Stimulated activated effector memory CD8-positive, alpha-beta T cell treated with anti-CD3 and anti-CD28 coated beads, Interleukin-12 subunit alpha, Interleukin-12 subunit beta, amount 100 ng/mL, for 72 hours (primary cell): ENCODE measurements at regions not wholly inside any gene's neighbourhood (a gene's known extent, or its start where the extent isn't known, plus 50 kb on each side); places are given as distances from the start of the nearest gene placed in this dataset.

ENCODE experiments used
- ATAC-seq: fragments of 150-1000 bp; cut with Tn5 transposase; 2 replicates; pipeline ENCODE4 v1.10.0; 2021
- DNase-seq, 2 donors: peaks; one replicate each; pipeline ENCODE4 v3.0.0; 2021 to 2022; ENCODE audit warnings: low spot score in 2 of 2
- H3K27ac Mint-ChIP-seq: one replicate; pipeline ENCODE4 v1.8.0; 2022; ENCODE audit warnings: mild to moderate bottlenecking, mixed read lengths
- H3K36me3 Mint-ChIP-seq: one replicate; pipeline ENCODE4 v1.8.0; 2022; ENCODE audit warnings: mild to moderate bottlenecking, mixed read lengths
- H3K4me1 Mint-ChIP-seq: one replicate; pipeline ENCODE4 v1.8.0; 2022; ENCODE audit warnings: mixed read lengths
- H3K4me3 Mint-ChIP-seq: one replicate; pipeline ENCODE4 v1.8.0; 2022; ENCODE audit warnings: mild to moderate bottlenecking, mixed read lengths
- H3K9me3 Mint-ChIP-seq: one replicate; pipeline ENCODE4 v1.8.0; 2022; ENCODE audit warnings: mixed read lengths

DNA sequence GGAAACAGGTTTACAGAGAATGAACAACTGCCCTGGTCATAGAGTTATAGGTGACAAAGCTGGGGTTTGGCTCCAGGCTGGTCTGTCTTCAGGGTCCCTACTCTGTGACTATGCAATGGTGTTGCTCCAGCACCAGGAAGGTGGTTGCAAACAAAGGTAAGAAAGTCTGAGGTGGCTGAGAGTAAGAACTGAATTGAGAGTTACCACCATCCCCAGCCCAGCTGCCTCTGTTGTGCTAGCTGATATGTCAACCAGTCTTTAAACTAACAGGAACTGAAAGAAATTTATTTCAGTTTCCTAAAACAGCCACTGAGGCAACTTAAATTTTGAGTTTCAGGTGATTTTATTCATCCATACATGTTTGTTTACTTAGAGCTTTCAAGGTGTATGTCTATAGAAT is 111.0 kb upstream of the LRIG3 start:
- H3K9me3 Mint-ChIP-seq = peaks cover 14% of the 10 kb centered on the region
- no peaks in the 10 kb centered on the region for H3K36me3 Mint-ChIP-seq
- no peak for ATAC-seq
- H3K4me1 Mint-ChIP-seq = no peaks in the 10 kb centered on the region
- H3K27ac Mint-ChIP-seq = no peak overlapping the region
- no peak overlapping the region for H3K4me3 Mint-ChIP-seq
- no peak for DNase-seq

DNA sequence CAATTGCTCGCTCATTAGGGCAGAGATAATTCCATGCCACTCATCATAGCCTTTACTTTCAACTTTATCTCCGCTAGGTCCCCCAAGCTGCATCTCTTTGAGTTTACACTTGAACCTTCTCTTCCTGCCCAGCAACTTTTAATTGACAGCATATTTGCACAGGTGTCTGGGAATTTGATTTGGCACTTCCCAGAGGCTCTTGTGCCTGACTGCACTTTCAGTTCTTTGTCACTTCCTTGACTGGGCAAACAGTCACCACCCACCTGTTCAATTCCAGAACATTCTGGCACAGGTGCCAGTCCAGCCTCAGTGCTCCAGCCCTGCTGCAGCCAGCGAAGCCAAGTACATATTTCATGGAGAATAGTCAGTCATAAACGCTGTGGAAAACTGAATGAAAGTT is 110.1 kb upstream of the LRIG3 start:
- Mint-ChIP-seq H3K4me3 (no peak overlapping the region), H3K9me3 (peaks cover 14% of the 10 kb centered on the region), H3K4me1 (no peaks in the 10 kb centered on the region), H3K36me3 (no peaks in the 10 kb centered on the region), H3K27ac (no peak overlapping the region)
- ATAC-seq = no peak
- DNase-seq = no peak

DNA sequence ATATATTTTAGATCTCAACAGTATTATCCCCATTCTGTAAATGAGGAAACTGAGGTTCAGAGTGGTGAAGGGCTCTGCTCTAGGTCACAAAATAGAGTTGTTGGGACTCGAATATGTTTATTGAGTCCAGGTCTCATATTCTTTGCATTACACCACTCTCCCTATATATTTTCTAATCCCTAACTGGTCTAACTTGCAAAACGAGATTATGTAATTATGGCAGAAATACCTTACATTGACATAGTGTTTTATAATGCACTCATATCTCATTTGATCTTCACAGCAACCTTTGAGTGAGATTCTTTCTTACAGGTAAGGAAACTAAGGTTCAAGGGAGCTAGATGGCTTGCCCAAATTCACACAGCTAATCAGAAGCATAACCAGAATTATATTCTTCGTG is 106.9 kb upstream of the LRIG3 start:
- Mint-ChIP-seq H3K4me1 (no peaks in the 10 kb centered on the region), H3K27ac (no peak overlapping the region), H3K9me3 (peaks cover 21% of the 10 kb centered on the region), H3K36me3 (no peaks in the 10 kb centered on the region), H3K4me3 (no peak overlapping the region)
- ATAC-seq (no peak), DNase-seq (no peak)

GRCh38 chr12:59023861-59024424 is 103.6 kb upstream of the LRIG3 start:
- no peak overlapping the region for H3K27ac Mint-ChIP-seq
- H3K9me3 Mint-ChIP-seq = peaks cover 27% of the 10 kb centered on the region
- no peak overlapping the region for H3K4me3 Mint-ChIP-seq
- no peaks in the 10 kb centered on the region for H3K36me3 Mint-ChIP-seq
- DNase-seq (no peak), ATAC-seq (no peak)
- no peaks in the 10 kb centered on the region for H3K4me1 Mint-ChIP-seq

GRCh38 chr12:59020073-59020946 is 100.0 kb upstream of the LRIG3 start:
- Mint-ChIP-seq H3K9me3 (peaks cover 26% of the 10 kb centered on the region), H3K4me1 (no peaks in the 10 kb centered on the region), H3K27ac (no peak overlapping the region), H3K4me3 (no peak overlapping the region), H3K36me3 (no peaks in the 10 kb centered on the region)
- DNase-seq = no peak
- no peak for ATAC-seq

GRCh38 chr12:59014885-59015284 is 94.6 kb upstream of the LRIG3 start:
- Mint-ChIP-seq H3K4me3 (no peak overlapping the region), H3K9me3 (peaks cover 6% of the 10 kb centered on the region), H3K36me3 (no peaks in the 10 kb centered on the region), H3K4me1 (no peaks in the 10 kb centered on the region), H3K27ac (no peak overlapping the region)
- no peak for ATAC-seq
- DNase-seq = no peak

- ATAC-seq (no peak), DNase-seq (no peak)
- Mint-ChIP-seq H3K4me3 (no peak overlapping the region), H3K27ac (no peak overlapping the region), H3K36me3 (no peaks in the 10 kb centered on the region), H3K9me3 (peaks cover 14% of the 10 kb centered on the region), H3K4me1 (no peaks in the 10 kb centered on the region)
Observed at GRCh38 chr12:59010941-59011340, 90.6 kb upstream of the LRIG3 start.

DNA sequence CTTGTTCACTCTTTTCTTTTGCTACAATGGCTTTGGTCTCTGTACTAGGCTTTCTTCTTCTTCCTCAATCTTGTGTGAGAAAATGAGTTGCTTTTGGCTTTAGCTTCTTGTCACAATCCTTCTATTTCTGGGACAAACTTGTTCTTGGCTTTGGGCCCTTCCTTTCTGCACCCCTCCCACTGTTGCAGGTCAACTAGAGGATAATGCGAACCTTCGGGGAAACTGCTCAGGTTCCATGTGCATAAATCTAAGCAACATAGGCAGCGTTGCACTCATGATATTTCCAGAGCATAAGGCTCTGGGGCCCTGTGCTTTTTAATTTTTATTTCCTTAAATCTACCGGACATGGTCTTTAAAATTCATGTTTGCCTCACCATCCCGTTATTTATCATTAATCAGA is 89.8 kb upstream of the LRIG3 start:
- no peak for ATAC-seq
- Mint-ChIP-seq H3K4me3 (no peak overlapping the region), H3K36me3 (no peaks in the 10 kb centered on the region), H3K9me3 (peaks cover 14% of the 10 kb centered on the region), H3K27ac (no peak overlapping the region), H3K4me1 (no peaks in the 10 kb centered on the region)
- DNase-seq = no peak

DNA sequence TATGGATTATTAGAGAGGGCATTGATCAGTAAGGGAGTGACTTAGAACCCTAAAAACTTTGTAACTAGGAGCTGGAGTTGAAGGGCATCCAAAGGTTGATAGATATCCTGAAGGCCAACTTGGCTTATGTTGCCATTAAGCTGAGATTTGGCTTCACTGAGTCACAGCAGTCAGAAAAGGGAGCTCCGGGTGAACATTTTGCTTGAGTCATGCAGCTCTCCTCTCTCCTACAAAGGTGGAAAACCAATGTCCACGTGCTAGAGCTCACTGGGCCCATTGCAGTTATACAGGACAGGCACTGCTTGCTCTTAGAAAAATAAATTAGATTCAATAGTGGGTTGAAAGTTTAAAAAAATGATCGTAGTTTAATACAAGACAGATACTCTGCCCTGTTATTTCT is 87.3 kb upstream of the LRIG3 start:
- no peaks in the 10 kb centered on the region for H3K36me3 Mint-ChIP-seq
- ATAC-seq (no peak), DNase-seq (no peak)
- H3K27ac Mint-ChIP-seq = no peak overlapping the region
- peaks cover 11% of the 10 kb centered on the region for H3K9me3 Mint-ChIP-seq
- H3K4me3 Mint-ChIP-seq = no peak overlapping the region
- H3K4me1 Mint-ChIP-seq = no peaks in the 10 kb centered on the region

DNA sequence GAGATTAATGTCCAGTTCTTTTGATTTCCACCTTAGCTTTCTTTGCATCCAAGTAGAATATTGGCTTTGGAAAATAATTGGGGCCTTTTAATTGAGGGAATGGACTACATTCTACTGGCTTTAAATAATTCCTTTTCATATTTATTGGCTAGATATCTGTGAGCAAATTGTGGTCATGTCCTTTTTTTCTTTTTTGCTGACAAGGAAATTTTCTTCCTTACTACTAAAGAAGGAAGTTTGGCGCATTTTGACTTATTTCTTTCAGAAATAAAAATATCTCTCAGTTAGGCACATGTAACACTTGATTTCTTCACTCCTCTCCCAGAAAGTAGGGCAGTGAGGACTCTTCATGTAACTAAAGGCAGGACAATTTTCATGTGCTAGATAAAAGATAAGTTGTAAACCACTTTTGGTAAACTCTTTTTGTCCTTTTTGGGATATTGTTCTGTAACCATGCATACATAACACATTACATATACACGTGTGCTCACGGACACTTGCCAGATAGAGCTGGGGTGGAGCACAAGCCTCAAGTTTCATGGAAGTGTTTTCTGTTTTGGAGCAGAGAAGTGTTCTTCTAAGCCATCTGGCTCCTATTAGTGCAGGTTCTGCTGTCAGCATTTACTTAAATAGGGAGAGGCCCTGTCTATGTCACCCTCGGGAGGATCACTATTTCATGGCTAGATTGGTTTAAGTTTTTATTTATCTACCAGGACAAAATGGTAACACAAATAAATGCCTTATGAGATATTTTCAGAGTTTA is 85.1 kb upstream of the LRIG3 start:
- no peaks in the 10 kb centered on the region for H3K36me3 Mint-ChIP-seq
- no peak overlapping the region for H3K27ac Mint-ChIP-seq
- no peak for DNase-seq
- no peak overlapping the region for H3K4me3 Mint-ChIP-seq
- no peaks in the 10 kb centered on the region for H3K4me1 Mint-ChIP-seq
- ATAC-seq = no peak
- H3K9me3 Mint-ChIP-seq = peaks cover 11% of the 10 kb centered on the region

DNA sequence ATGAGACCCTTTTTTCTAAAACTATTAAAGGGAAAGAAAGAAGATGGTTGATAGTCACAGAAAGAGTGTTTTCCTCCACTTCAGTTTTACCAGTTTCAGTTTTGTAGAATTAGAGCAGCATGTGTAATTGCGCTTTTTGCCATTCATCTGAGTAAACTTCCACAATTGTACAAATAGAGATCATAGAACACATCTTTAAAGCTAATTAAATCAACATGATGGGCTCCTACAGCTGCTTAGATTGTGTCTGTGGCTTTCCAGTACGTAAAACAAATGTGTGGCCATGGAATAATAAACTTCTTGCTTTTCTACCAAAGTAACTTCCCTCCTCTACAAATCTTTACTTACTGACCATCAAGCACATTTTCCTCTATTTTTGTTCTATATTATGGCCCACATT is 84.2 kb upstream of the LRIG3 start:
- Mint-ChIP-seq H3K27ac (no peak overlapping the region), H3K4me3 (no peak overlapping the region), H3K36me3 (no peaks in the 10 kb centered on the region), H3K4me1 (no peaks in the 10 kb centered on the region), H3K9me3 (peaks cover 11% of the 10 kb centered on the region)
- DNase-seq (no peak), ATAC-seq (no peak)

DNA sequence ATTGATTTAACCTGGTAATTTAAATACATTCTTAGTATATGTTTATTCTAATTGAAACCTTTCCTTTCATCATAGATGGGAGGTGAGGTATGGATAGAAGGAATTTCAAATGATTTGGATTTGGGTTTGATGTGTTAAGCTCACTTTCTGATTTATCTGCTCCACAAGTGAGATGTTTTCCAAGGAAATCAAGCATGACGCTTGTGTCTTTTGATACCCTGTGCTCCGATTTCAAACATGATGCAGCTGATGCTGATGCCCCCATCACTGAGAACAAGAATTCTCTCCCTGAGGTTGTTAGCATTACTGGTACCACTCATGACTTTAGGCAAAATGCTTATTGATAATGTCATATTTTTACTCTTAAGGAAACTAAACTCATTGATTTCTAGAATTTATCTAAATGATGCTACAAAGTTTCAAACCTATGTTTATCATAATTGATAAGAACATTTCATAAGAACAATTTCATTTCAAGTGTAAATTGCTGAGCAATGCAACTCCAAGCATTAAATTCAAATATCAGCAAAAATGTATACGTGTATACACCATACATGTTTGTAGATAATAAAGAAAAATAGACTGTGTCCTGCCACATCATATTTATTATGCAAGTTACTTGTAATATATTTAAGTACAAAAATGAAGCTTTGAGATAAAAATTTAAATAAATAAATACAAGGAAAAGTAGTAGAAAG is 75.5 kb upstream of the LRIG3 start:
- peaks cover 5% of the 10 kb centered on the region for H3K9me3 Mint-ChIP-seq
- no peak overlapping the region for H3K27ac Mint-ChIP-seq
- no peaks in the 10 kb centered on the region for H3K4me1 Mint-ChIP-seq
- DNase-seq = no peak
- H3K36me3 Mint-ChIP-seq = no peaks in the 10 kb centered on the region
- no peak overlapping the region for H3K4me3 Mint-ChIP-seq
- ATAC-seq = no peak

GRCh38 chr12:58988643-58989344 is 68.5 kb upstream of the LRIG3 start:
- no peak overlapping the region for H3K4me3 Mint-ChIP-seq
- no peak for DNase-seq
- peaks cover 26% of the 10 kb centered on the region for H3K9me3 Mint-ChIP-seq
- no peaks in the 10 kb centered on the region for H3K4me1 Mint-ChIP-seq
- no peak for ATAC-seq
- H3K36me3 Mint-ChIP-seq = no peaks in the 10 kb centered on the region
- no peak overlapping the region for H3K27ac Mint-ChIP-seq

GRCh38 chr12:58981961-58982360 is 61.7 kb upstream of the LRIG3 start:
- H3K4me3 Mint-ChIP-seq = no peak overlapping the region
- no peak overlapping the region for H3K27ac Mint-ChIP-seq
- no peaks in the 10 kb centered on the region for H3K4me1 Mint-ChIP-seq
- peaks cover 9% of the 10 kb centered on the region for H3K9me3 Mint-ChIP-seq
- ATAC-seq = no peak
- no peak for DNase-seq
- H3K36me3 Mint-ChIP-seq = no peaks in the 10 kb centered on the region

DNA sequence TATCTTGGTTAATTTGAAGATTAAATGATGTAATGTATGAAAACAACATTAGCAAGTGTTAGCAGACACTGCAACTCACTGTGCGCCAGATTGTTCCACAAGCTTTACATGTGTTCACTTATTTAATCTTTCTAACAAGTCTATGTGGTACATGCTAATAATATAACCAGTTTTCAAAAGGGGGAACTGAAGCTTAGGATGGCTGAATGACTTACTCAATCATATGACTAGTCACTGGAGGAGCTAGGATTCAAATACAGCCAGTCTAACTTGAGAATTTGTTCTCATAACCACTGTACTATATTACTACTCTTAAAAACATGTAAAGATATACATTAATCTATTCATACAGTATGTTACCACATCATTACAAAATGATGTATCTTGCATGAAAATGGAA is 60.5 kb upstream of the LRIG3 start:
- Mint-ChIP-seq H3K36me3 (no peaks in the 10 kb centered on the region), H3K4me1 (no peaks in the 10 kb centered on the region), H3K4me3 (no peak overlapping the region), H3K9me3 (peaks cover 9% of the 10 kb centered on the region), H3K27ac (no peak overlapping the region)
- DNase-seq = no peak
- no peak for ATAC-seq
